ENCODE measurements at regions not wholly inside any gene's neighbourhood (a gene's known extent, or its start where the extent isn't known, plus 50 kb on each side); places are given as distances from the start of the nearest gene placed in this dataset.

DNA sequence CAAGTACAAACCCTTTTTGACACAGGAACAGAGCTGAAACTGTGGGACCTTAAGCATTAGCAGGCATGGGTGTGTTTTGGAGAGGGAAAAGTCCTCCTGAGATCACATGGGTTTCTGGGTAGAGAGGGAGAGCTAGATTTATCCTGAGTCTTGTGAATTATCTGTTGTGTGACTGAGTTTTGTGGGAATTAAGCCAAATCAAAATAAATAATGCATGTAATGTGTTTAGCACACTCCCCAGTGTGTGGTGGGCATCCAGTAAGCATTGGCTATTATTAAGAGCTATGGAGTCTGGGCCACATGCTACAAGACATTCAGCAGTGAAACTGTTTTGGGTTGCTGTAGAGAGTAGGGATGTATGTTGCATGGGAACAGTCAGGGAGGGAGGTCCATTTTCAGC is 75.3 kb upstream of the JAG1 start:
- CTCF ChIA-PET: interaction anchor here (0.6 kb wide), 1 partner anchor 447 kb away, joined by 3 read pairs; no protein-coding TSS in a partner anchor

More for the DNA sequence above, 75.3 kb upstream of the JAG1 start:
- H3K36me3 ChIP-seq (ENCODE audit: control insufficient read depth, insufficient read depth, low read length): no peaks in the 10 kb centered on the region
- H2AK9ac ChIP-seq (replicated peaks; ENCODE audit: low read depth, low read length, poor library complexity): no peak overlapping the region
- H4K5ac ChIP-seq (ENCODE audit: low read depth, low read length): no peak overlapping the region
- TF ChIP-seq POLR2A (IDR thresholded peaks at IDR 0.05; ENCODE audit: low read depth, low read length) (no peak), RCOR1 (IDR thresholded peaks at IDR 0.05; ENCODE audit: insufficient replicate concordance, low read length) (no peak), CTCF (conservative IDR thresholded peaks at IDR 0.05; ENCODE audit: low read depth, low read length) (no peak), RFX5 (IDR thresholded peaks at IDR 0.05; ENCODE audit: low read depth, low read length) (no peak), FOS (IDR thresholded peaks at IDR 0.05; ENCODE audit: low read depth, low read length) (no peak), NFE2L2 (IDR thresholded peaks at IDR 0.05; ENCODE audit: low read depth, low read length) (no peak), SMC3 (IDR thresholded peaks at IDR 0.05; ENCODE audit: low read depth, low read length) (no peak), CEBPB (IDR thresholded peaks at IDR 0.05; ENCODE audit: low read depth, low read length) (no peak), BHLHE40 (IDR thresholded peaks at IDR 0.05; ENCODE audit: low read depth, low read length) (no peak), MAZ (IDR thresholded peaks at IDR 0.05; ENCODE audit: borderline replicate concordance, low read depth, low read length) (no peak), RAD21 (IDR thresholded peaks at IDR 0.05; ENCODE audit: low read length) (no peak), MXI1 (IDR thresholded peaks at IDR 0.05; ENCODE audit: borderline replicate concordance, low read depth, low read length) (no peak), USF2 (IDR thresholded peaks at IDR 0.05; ENCODE audit: low read depth, low read length) (no peak)
- TF ChIP-seq, protein P1, sequence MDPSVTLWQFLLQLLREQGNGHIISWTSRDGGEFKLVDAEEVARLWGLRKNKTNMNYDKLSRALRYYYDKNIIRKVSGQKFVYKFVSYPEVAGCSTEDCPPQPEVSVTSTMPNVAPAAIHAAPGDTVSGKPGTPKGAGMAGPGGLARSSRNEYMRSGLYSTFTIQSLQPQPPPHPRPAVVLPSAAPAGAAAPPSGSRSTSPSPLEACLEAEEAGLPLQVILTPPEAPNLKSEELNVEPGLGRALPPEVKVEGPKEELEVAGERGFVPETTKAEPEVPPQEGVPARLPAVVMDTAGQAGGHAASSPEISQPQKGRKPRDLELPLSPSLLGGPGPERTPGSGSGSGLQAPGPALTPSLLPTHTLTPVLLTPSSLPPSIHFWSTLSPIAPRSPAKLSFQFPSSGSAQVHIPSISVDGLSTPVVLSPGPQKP (IDR thresholded peaks at IDR 0.05; ENCODE audit: borderline replicate concordance, low read depth, low read length): no peak
- H3K79me1 ChIP-seq (ENCODE audit: low read depth in 1 of 2, low read length in 2 of 2): no peaks in the 10 kb centered on the region
- H2BK120ac ChIP-seq (ENCODE audit: low read depth, low read length): no peak overlapping the region
- H2BK20ac ChIP-seq (ENCODE audit: low read depth, low read length): no peak overlapping the region
- H3K14ac ChIP-seq (replicated peaks; ENCODE audit: low read depth, low read length): no peak overlapping the region
- no peak overlapping the region for H2BK5ac ChIP-seq (ENCODE audit: low read depth, low read length, poor library complexity, severe bottlenecking)
- dilution Hi-C loops (cut with HindIII; ENCODE audit: low sequenced_read_pairs, unreplicated experiment) (no loop called here), intact Hi-C loops (cut with micrococcal nuclease) (no loop called here), in situ Hi-C loops (cut with MboI; ENCODE audit: low sequenced_read_pairs) (no loop called here)
- no peaks in the 10 kb centered on the region for H3K27me3 ChIP-seq (ENCODE audit: control insufficient read depth, insufficient read depth, low read length)
- H4K91ac ChIP-seq (ENCODE audit: insufficient read depth, low read depth, low read length): no peak overlapping the region
- no peak overlapping the region for H3K27ac ChIP-seq (ENCODE audit: insufficient read depth, low read length)
- 0 out of 2 replicates have a peak, but pooled peaks cover 1% of the 10 kb centered on the region for H3K4me1 ChIP-seq (ENCODE audit: control insufficient read depth, insufficient read depth, low read length)
- H2AFZ ChIP-seq (replicated peaks; ENCODE audit: low read length, poor library complexity): no peak overlapping the region
- no peak overlapping the region for H3K56ac ChIP-seq (ENCODE audit: extremely low read depth, insufficient read depth, low read length)
- H2BK15ac ChIP-seq (ENCODE audit: low read depth, low read length): no peak overlapping the region
- H2AK5ac ChIP-seq (ENCODE audit: low read depth, low read length): no peak overlapping the region
- H3K4me2 ChIP-seq (ENCODE audit: low read depth, low read length): no peak overlapping the region
- H3K4me3 ChIP-seq (ENCODE audit: insufficient read depth, low read depth, low read length): no peak overlapping the region
- H3K4ac ChIP-seq (ENCODE audit: low read depth, low read length): no peak overlapping the region
- H3K9me1 ChIP-seq (ENCODE audit: insufficient read depth, low read length): no peaks in the 10 kb centered on the region
- DNase-seq: no peak
- no peaks in the 10 kb centered on the region for H3K9me3 ChIP-seq (ENCODE audit: control insufficient read depth, insufficient read depth, low read length)
- POLR2A ChIA-PET (ENCODE audit: unreplicated experiment): no interaction called here
- no TSS peak for BruUV-seq (replicated peaks)
- ATAC-seq (ENCODE audit: low read depth): no peak
- no peak overlapping the region for H4K8ac ChIP-seq (ENCODE audit: low read depth in 2 of 2, low read length in 2 of 2)
- H3K9ac ChIP-seq (ENCODE audit: low read depth, low read length): no peak overlapping the region
- no peak overlapping the region for H3K18ac ChIP-seq (ENCODE audit: low read depth, low read length)
- no peaks in the 10 kb centered on the region for H4K20me1 ChIP-seq (ENCODE audit: insufficient read depth, low read length)
- H3K23ac ChIP-seq (ENCODE audit: low read depth, low read length): no peak overlapping the region
